ENCODE measurements at regions not wholly inside any gene's neighbourhood (a gene's known extent, or its start where the extent isn't known, plus 50 kb on each side); places are given as distances from the start of the nearest gene placed in this dataset.
"Not testable (repeated sequence)": the region's sequence is repeated elsewhere in the genome, so short reads cannot be mapped to it uniquely, and the experiment has no call there.

DNA sequence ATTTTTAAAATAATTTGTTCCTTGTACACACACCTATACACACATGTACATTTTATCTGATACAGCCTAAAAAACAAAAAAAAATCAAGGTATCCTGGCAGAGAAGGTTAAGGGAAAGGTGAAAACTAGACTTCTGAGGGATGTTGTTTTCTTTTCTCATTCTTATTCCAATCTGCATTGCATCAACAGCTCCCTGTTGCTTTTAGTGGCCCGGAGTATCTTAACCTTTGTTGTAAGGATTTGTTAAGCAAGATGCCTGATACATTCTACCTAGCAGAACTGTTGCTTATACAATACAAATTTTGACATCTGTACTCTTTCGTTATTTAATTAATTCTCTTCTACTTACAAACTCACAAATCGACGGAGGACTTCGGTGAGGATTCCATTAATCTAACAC, 167.4 kb downstream of the GNAI1 start:
- H3K36me3 Mint-ChIP-seq (ENCODE audit: low read depth), result 0 out of 2 replicates have a peak, but pooled peaks cover under 1% of the 10 kb centered on the region
- no peak for TF ChIP-seq CTCF (IDR thresholded peaks at IDR 0.05)
- H3K9me3 Mint-ChIP-seq, result no peaks in the 10 kb centered on the region
- DNase-seq, result no peak
- peaks cover 7% of the 10 kb centered on the region for H3K4me1 Mint-ChIP-seq (ENCODE audit: low read depth)
- no peak overlapping the region for H3K4me3 Mint-ChIP-seq
- H3K27ac Mint-ChIP-seq, result no peak overlapping the region
- H3K27me3 Mint-ChIP-seq (ENCODE audit: insufficient read depth), result peaks cover 2% of the 10 kb centered on the region; the same call in 1 of the 2 replicates

DNA sequence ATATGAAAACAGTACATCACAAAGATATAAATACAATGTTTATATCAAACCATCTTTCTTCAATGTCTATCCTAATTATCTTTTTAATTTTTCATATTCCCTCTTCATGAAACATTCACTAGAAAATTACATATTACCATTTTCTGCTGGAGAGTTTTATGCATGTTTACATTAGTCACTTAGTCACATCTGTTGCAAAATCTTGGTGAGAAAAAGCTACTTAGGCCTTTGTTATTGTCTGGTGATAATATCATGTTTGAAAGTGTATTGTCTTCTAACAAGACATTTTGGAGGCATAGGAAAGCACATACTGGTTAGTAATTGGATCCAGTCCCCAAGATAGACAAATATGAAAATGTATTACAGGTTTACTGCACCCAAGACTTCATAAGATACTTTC, 163.6 kb downstream of the GNAI1 start:
- Mint-ChIP-seq H3K36me3 (ENCODE audit: low read depth) (peaks cover 23% of the 10 kb centered on the region), H3K4me1 (ENCODE audit: low read depth) (peaks cover 16% of the 10 kb centered on the region), H3K9me3 (peaks cover 17% of the 10 kb centered on the region), H3K27me3 (ENCODE audit: insufficient read depth) (peaks cover 2% of the 10 kb centered on the region; the same call in 1 of the 2 replicates), H3K4me3 (no peak overlapping the region), H3K27ac (no peak overlapping the region)
- DNase-seq, result no peak
- TF ChIP-seq CTCF (IDR thresholded peaks at IDR 0.05), result no peak

DNA sequence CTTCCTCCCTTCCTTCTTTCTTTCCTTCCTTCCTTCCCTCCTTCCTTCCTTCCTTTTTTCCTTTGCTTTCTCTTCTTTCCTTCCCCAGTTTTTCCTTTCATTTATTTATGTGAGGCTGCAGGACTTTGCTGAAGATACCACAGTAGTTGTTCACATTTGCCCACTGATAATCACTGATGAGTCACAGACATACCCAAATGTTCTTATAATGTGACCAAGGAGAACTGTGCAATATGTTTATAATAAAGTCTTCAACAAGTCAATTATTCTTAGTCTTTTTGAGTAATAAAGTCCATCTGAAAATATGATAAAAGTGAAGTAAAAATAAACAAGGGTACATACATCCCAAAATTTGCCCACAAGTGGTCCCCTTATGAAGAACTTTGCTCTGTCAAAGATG, 159.7 kb downstream of the GNAI1 start:
- Mint-ChIP-seq H3K9me3 (peaks cover 29% of the 10 kb centered on the region), H3K36me3 (ENCODE audit: low read depth) (peaks cover 36% of the 10 kb centered on the region), H3K27me3 (ENCODE audit: insufficient read depth) (no peaks in the 10 kb centered on the region), H3K4me3 (peak overlapping the region; percentile 56), H3K4me1 (ENCODE audit: low read depth) (peaks cover 16% of the 10 kb centered on the region), H3K27ac (peak overlapping the region; percentile 29)
- DNase-seq, result peak; percentile 47
- TF ChIP-seq CTCF (IDR thresholded peaks at IDR 0.05), result no peak

DNA sequence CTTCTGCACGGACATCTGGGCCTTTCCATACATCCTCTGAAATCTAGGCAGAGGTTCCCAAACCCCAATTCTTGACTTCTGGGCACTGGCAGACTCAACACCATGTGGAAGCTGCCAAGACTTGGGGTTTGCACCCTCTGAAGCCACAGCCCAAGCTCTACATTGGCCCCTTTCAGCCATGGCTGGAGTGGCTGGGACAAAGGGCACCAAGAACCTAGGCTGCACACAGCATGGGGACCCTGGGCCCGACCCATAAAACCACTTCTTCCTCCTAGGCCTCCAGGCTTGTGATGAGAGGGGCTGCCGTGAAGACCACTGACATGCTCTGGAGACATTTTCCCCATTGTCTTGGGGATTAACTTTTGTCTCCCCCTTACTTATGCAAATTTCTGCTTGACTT, 158.0 kb downstream of the GNAI1 start:
- Mint-ChIP-seq H3K9me3 (peaks cover 29% of the 10 kb centered on the region), H3K4me1 (ENCODE audit: low read depth) (peaks cover 31% of the 10 kb centered on the region), H3K36me3 (ENCODE audit: low read depth) (peaks cover 36% of the 10 kb centered on the region)
- DNase-seq; H3K27ac Mint-ChIP-seq; H3K4me3 Mint-ChIP-seq; H3K27me3 Mint-ChIP-seq (ENCODE audit: insufficient read depth): not testable (repeated sequence)

- peaks cover 14% of the 10 kb centered on the region for H3K9me3 Mint-ChIP-seq
- 0 out of 2 replicates have a peak, but pooled peaks have one; percentile 20 for TF ChIP-seq CTCF (IDR thresholded peaks at IDR 0.05)
- H3K36me3 Mint-ChIP-seq (ENCODE audit: low read depth), result peaks cover 16% of the 10 kb centered on the region
- DNase-seq, result no peak
- no peaks in the 10 kb centered on the region for H3K27me3 Mint-ChIP-seq (ENCODE audit: insufficient read depth)
- no peak overlapping the region for H3K4me3 Mint-ChIP-seq
- peaks cover 32% of the 10 kb centered on the region for H3K4me1 Mint-ChIP-seq (ENCODE audit: low read depth)
- H3K27ac Mint-ChIP-seq, result peak overlapping the region; percentile 45; the same call in 1 of the 2 replicates
Observed at GRCh38 chr7:80288175-80289122, 153.8 kb downstream of the GNAI1 start.
